ENCODE measurements at regions not wholly inside any gene's neighbourhood (a gene's known extent, or its start where the extent isn't known, plus 50 kb on each side); places are given as distances from the start of the nearest gene placed in this dataset.

GRCh38 chr2:187148059-187148714 lies 299.2 kb upstream of the ZSWIM2 start:
- Histone ChIP-seq H3F3A (ENCODE audit: insufficient read depth) (no peaks in the 10 kb centered on the region), H3K4me3 (ENCODE audit: insufficient read depth, low read length, poor library complexity, severe bottlenecking) (no peak overlapping the region), H2AFZ (ENCODE audit: low read depth, low read length, severe bottlenecking) (no peak overlapping the region), H3K79me2 (ENCODE audit: insufficient read depth, low read length) (no peaks in the 10 kb centered on the region), H3K27ac (ENCODE audit: low read depth, low read length) (no peak overlapping the region), H3K9me3 (ENCODE audit: insufficient read depth, low read length) (no peaks in the 10 kb centered on the region), H3K9ac (ENCODE audit: low read length) (no peak overlapping the region), H3K9me2 (replicated peaks; ENCODE audit: insufficient read depth, low read length) (no peaks in the 10 kb centered on the region), H4K20me1 (ENCODE audit: low read depth, low read length) (no peaks in the 10 kb centered on the region), H3K4me2 (ENCODE audit: low read depth, low read length, poor library complexity, severe bottlenecking) (no peak overlapping the region), H3K36me3 (ENCODE audit: low read length) (no peaks in the 10 kb centered on the region), H3K27me3 (ENCODE audit: low read length) (no peaks in the 10 kb centered on the region)
- TF ChIP-seq CTCF (IDR thresholded peaks at IDR 0.05; ENCODE audit: insufficient read depth, low read length, poor library complexity, severe bottlenecking) (no peak), EZH2phosphoT487 (conservative IDR thresholded peaks at IDR 0.05; ENCODE audit: low read length) (no peak)

GRCh38 chr2:187143537-187143936 lies 294.6 kb upstream of the ZSWIM2 start:
- no peaks in the 10 kb centered on the region for H3K36me3 ChIP-seq (ENCODE audit: low read length)
- H3K27me3 ChIP-seq (ENCODE audit: low read length): no peaks in the 10 kb centered on the region
- H2AFZ ChIP-seq (ENCODE audit: low read depth, low read length, severe bottlenecking): no peak overlapping the region
- no peaks in the 10 kb centered on the region for H3K9me3 ChIP-seq (ENCODE audit: insufficient read depth, low read length)
- H3K79me2 ChIP-seq (ENCODE audit: insufficient read depth, low read length): no peaks in the 10 kb centered on the region
- H4K20me1 ChIP-seq (ENCODE audit: low read depth, low read length): no peaks in the 10 kb centered on the region
- no peaks in the 10 kb centered on the region for H3K9me2 ChIP-seq (replicated peaks; ENCODE audit: insufficient read depth, low read length)
- H3F3A ChIP-seq (ENCODE audit: insufficient read depth): no peaks in the 10 kb centered on the region
- no peak overlapping the region for H3K4me2 ChIP-seq (ENCODE audit: low read depth, low read length, poor library complexity, severe bottlenecking)
- H3K27ac ChIP-seq (ENCODE audit: low read depth, low read length): no peak overlapping the region
- TF ChIP-seq EZH2phosphoT487 (conservative IDR thresholded peaks at IDR 0.05; ENCODE audit: low read length) (no peak), CTCF (IDR thresholded peaks at IDR 0.05; ENCODE audit: insufficient read depth, low read length, poor library complexity, severe bottlenecking) (no peak)
- no peak overlapping the region for H3K9ac ChIP-seq (ENCODE audit: low read length)
- no peak overlapping the region for H3K4me3 ChIP-seq (ENCODE audit: insufficient read depth, low read length, poor library complexity, severe bottlenecking)

GRCh38 chr2:187139469-187139868 lies 290.5 kb upstream of the ZSWIM2 start:
- Histone ChIP-seq H3K79me2 (ENCODE audit: insufficient read depth, low read length) (no peaks in the 10 kb centered on the region), H3K27ac (ENCODE audit: low read depth, low read length) (no peak overlapping the region), H4K20me1 (ENCODE audit: low read depth, low read length) (no peaks in the 10 kb centered on the region), H3K9ac (ENCODE audit: low read length) (no peak overlapping the region), H3K36me3 (ENCODE audit: low read length) (no peaks in the 10 kb centered on the region), H3K4me2 (ENCODE audit: low read depth, low read length, poor library complexity, severe bottlenecking) (no peak overlapping the region), H3K4me3 (ENCODE audit: insufficient read depth, low read length, poor library complexity, severe bottlenecking) (no peak overlapping the region), H3K27me3 (ENCODE audit: low read length) (no peaks in the 10 kb centered on the region), H2AFZ (ENCODE audit: low read depth, low read length, severe bottlenecking) (no peak overlapping the region), H3F3A (ENCODE audit: insufficient read depth) (no peaks in the 10 kb centered on the region), H3K9me3 (ENCODE audit: insufficient read depth, low read length) (no peaks in the 10 kb centered on the region), H3K9me2 (replicated peaks; ENCODE audit: insufficient read depth, low read length) (no peaks in the 10 kb centered on the region)
- TF ChIP-seq CTCF (IDR thresholded peaks at IDR 0.05; ENCODE audit: insufficient read depth, low read length, poor library complexity, severe bottlenecking): no peak
- TF ChIP-seq EZH2phosphoT487 (conservative IDR thresholded peaks at IDR 0.05; ENCODE audit: low read length): no peak
